ENCODE measurements at regions not wholly inside any gene's neighbourhood (a gene's known extent, or its start where the extent isn't known, plus 50 kb on each side); places are given as distances from the start of the nearest gene placed in this dataset.

- DNase-seq (ENCODE audit: low spot score), result no peak
- in situ Hi-C loops (cut with MboI; ENCODE audit: low pct_unique_long_range_greater_than_20kb, low sequenced_read_pairs, unreplicated experiment), result no loop called here
- TF ChIP-seq CTCF (IDR thresholded peaks at IDR 0.05; ENCODE audit: extremely low read depth, insufficient read depth, missing control alignments), result no peak
Observed at GRCh38 chr5:93873211-93873736, 131.9 kb upstream of the POU5F2 start.

DNA sequence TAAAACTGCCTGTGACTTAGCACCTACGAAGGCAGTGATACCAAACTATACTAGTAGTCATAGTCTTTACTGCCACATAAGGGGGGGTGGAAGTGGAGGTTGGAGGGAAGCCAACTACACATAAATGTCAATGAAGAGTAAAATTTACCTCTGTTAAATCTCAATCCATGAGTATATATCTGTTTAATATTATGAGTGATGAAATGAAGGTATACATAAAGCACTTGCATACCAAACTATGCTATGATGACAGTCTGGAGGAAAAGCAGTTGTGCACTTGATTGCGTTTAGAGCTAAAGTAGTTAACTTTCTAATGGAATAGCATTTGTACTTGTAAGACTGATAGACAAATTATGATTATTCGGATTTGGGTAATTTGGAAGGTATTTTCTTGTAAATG, 129.2 kb upstream of the POU5F2 start:
- in situ Hi-C loops (cut with MboI; ENCODE audit: low pct_unique_long_range_greater_than_20kb, low sequenced_read_pairs, unreplicated experiment), result no loop called here
- no peak for TF ChIP-seq CTCF (IDR thresholded peaks at IDR 0.05; ENCODE audit: extremely low read depth, insufficient read depth, missing control alignments)
- no peak for DNase-seq (ENCODE audit: low spot score)

- in situ Hi-C loops (cut with MboI; ENCODE audit: low pct_unique_long_range_greater_than_20kb, low sequenced_read_pairs, unreplicated experiment), result no loop called here
- no peak for TF ChIP-seq CTCF (IDR thresholded peaks at IDR 0.05; ENCODE audit: extremely low read depth, insufficient read depth, missing control alignments)
- no peak for DNase-seq (ENCODE audit: low spot score)
Observed at GRCh38 chr5:93868851-93869250, 127.5 kb upstream of the POU5F2 start.

- TF ChIP-seq CTCF (IDR thresholded peaks at IDR 0.05; ENCODE audit: extremely low read depth, insufficient read depth, missing control alignments), result peak; percentile 8
- in situ Hi-C loops (cut with MboI; ENCODE audit: low pct_unique_long_range_greater_than_20kb, low sequenced_read_pairs, unreplicated experiment), result no loop called here
- no peak for DNase-seq (ENCODE audit: low spot score)
Observed at GRCh38 chr5:93850311-93850710, 108.9 kb upstream of the POU5F2 start.

DNA sequence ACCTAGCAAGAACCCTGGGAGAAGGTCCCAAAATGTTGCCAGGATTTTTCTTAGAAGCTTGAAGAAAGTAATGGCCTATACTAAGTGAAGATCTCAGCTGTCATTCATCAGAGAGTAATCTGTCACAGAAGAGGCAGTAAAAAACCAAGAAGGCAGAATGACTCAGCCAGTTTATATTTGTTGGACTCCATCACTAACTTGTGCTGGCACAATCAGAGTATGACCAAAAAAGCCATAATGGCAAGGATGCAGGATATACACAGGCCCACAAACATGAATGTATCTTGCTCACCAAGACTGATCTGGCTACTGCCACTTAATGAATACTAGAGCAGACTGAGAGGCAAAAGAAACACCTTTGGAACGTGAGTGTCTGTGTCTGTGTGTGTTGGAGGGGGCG, 104.0 kb upstream of the POU5F2 start:
- in situ Hi-C loops (cut with MboI; ENCODE audit: low pct_unique_long_range_greater_than_20kb, low sequenced_read_pairs, unreplicated experiment), result no loop called here
- TF ChIP-seq CTCF (IDR thresholded peaks at IDR 0.05; ENCODE audit: extremely low read depth, insufficient read depth, missing control alignments), result no peak
- DNase-seq (ENCODE audit: low spot score), result no peak

DNA sequence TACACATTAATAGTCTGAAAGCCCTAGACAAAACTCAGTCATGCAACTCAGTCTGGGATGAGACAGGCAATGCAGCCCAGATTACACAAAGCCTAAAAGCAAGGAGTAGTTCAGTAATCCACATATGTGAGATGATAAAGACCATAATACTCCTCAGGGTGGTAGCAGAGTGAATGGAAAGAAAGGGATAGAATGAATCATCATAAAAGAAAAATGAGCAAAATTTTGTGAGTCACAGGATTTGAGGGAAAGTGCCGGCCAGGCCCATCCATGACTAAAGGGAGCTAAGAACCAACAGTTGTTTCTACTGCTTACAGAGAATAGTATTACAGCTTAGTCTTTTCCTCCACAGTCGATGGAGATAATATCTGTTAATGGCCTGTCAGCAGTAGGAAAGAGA, 90.0 kb upstream of the POU5F2 start:
- no peak for TF ChIP-seq CTCF (IDR thresholded peaks at IDR 0.05; ENCODE audit: extremely low read depth, insufficient read depth, missing control alignments)
- DNase-seq (ENCODE audit: low spot score), result no peak
- in situ Hi-C loops (cut with MboI; ENCODE audit: low pct_unique_long_range_greater_than_20kb, low sequenced_read_pairs, unreplicated experiment), result no loop called here

DNA sequence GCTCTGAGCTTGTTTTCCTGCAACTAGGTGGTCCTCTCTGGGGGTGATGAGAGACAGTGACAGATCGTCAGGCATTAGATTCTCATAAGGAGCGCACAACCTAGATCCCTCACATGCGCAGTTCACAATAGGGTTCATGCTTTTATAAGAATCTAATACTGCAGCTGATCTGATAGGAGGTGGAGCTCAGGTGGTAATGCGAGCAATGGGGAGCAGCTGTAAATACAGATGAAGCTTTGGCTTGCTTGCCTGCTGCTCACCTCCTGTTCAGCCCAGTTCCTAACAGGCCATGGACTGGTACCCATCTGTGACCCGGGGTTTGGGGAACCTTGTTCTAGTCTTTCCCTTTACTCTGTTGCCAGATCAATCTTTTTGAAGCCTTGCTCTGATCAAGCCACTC, 89.5 kb upstream of the POU5F2 start:
- in situ Hi-C loops (cut with MboI; ENCODE audit: low pct_unique_long_range_greater_than_20kb, low sequenced_read_pairs, unreplicated experiment), result no loop called here
- TF ChIP-seq CTCF (IDR thresholded peaks at IDR 0.05; ENCODE audit: extremely low read depth, insufficient read depth, missing control alignments), result no peak
- DNase-seq (ENCODE audit: low spot score), result no peak

All from GM13977 (cell line).